ENCODE measurements at regions not wholly inside any gene's neighbourhood (a gene's known extent, or its start where the extent isn't known, plus 50 kb on each side); places are given as distances from the start of the nearest gene placed in this dataset.
A peak's percentile ranks its signal among the peaks of the same experiment; 100 is the strongest.

DNA sequence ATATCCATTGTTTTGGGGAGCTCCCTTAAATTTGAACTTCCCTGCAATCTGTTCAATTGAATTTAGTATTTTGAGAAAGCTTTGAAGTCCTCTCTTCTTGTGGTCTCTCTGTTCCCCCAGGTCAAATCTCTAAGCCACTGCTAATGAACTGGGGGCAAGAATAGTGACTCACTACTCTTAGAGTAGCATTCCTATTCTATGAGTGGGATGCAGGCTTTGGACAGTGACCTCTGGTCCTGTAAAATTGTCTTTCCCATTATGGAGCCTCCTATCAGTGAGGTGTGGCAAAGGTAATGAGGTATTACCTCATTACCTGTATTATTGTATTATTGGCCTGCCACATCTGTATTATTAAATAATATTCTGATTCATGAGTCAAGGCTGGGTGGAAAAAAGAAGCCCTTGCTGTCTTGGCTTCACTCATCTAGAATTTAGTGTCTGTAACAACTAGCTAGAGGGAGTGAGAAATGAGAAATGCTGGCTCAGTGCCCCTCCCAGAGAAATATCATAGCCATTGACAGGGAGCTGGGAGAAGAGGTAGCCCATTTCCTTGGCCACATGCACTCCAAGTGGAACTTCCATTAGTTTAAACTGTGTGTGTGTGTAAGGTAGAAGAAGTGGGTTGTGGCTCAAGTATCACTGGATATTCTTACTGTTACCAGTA, 393.9 kb upstream of the CTSO start:
- TF ChIP-seq ZNF331 (CRISPR knock-in tag; IDR thresholded peaks at IDR 0.05; ENCODE audit: low read depth) (no peak), ETS1 (IDR thresholded peaks at IDR 0.05) (no peak)
- peaks cover 5% of the 10 kb centered on the region; the same call in 1 of the 2 replicates for H3K9me2 ChIP-seq (ENCODE audit: insufficient read depth)
- H3K27me3 ChIP-seq (ENCODE audit: insufficient read depth) = no peaks in the 10 kb centered on the region
- peaks cover 27% of the 10 kb centered on the region for H3K4me1 ChIP-seq (ENCODE audit: insufficient read depth)
- peak overlapping the region; percentile 82; the same call in 1 of the 2 replicates for H3K27ac Mint-ChIP-seq
- no peak overlapping the region for H3K4me2 ChIP-seq
- no peaks in the 10 kb centered on the region for H4K20me1 ChIP-seq (replicated peaks; ENCODE audit: insufficient read depth)
- peak overlapping the region; percentile 77 for H3K27ac ChIP-seq (ENCODE audit: low read depth)
- H3K4me3 ChIP-seq = no peak overlapping the region
- ATAC-seq (peak; percentile 52), DNase-seq (ENCODE audit: low spot score) (peak; percentile 17)
- no peaks in the 10 kb centered on the region for H3K36me3 ChIP-seq (ENCODE audit: insufficient read depth)
- H3K27me3 Mint-ChIP-seq (ENCODE audit: insufficient read depth, low read depth, poor library complexity) = no peaks in the 10 kb centered on the region
- no peak overlapping the region for H3K4me3 Mint-ChIP-seq
- no peak overlapping the region for H2AFZ ChIP-seq
- no peaks in the 10 kb centered on the region for H3K9me3 Mint-ChIP-seq
- H3F3A ChIP-seq (replicated peaks; ENCODE audit: low read depth) = no peaks in the 10 kb centered on the region
- peaks cover 27% of the 10 kb centered on the region; the same call in 2 of the 3 replicates for H3K4me1 Mint-ChIP-seq
- no peaks in the 10 kb centered on the region for H3K79me2 ChIP-seq (replicated peaks; ENCODE audit: insufficient read depth)
- no peaks in the 10 kb centered on the region for H3K36me3 Mint-ChIP-seq (ENCODE audit: low read depth)

DNA sequence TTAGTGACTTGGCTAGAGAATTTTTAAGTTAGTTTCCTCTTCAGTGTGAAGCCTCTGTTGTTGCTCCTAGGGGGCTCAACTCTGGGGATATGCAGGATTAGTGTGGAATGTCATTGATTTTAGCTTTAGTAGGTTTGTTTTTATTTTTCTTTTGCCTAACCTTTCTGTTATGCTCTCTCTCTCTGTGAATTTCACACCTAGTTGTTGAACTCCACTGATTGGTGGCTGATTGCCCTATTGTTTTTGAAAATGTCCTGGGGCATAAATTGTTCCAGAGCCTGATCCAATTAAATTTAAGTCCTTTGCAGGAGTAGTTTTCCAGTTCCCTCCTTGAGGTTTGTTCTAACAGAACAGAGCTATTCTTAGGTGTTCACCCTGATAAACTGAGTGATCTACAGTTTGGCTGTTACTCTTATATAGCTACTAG, 393.3 kb upstream of the CTSO start:
- Histone ChIP-seq H3K4me3 (no peak overlapping the region), H3K4me2 (peak overlapping the region; percentile 20), H3K9me2 (ENCODE audit: insufficient read depth) (peaks cover 5% of the 10 kb centered on the region; the same call in 1 of the 2 replicates), H2AFZ (no peak overlapping the region), H4K20me1 (replicated peaks; ENCODE audit: insufficient read depth) (no peaks in the 10 kb centered on the region), H3K4me1 (ENCODE audit: insufficient read depth) (peaks cover 27% of the 10 kb centered on the region), H3K27me3 (ENCODE audit: insufficient read depth) (no peaks in the 10 kb centered on the region), H3K27ac (ENCODE audit: low read depth) (peak overlapping the region; percentile 77), H3F3A (replicated peaks; ENCODE audit: low read depth) (no peaks in the 10 kb centered on the region), H3K36me3 (ENCODE audit: insufficient read depth) (no peaks in the 10 kb centered on the region), H3K79me2 (replicated peaks; ENCODE audit: insufficient read depth) (no peaks in the 10 kb centered on the region)
- Mint-ChIP-seq H3K36me3 (ENCODE audit: low read depth) (no peaks in the 10 kb centered on the region), H3K9me3 (no peaks in the 10 kb centered on the region), H3K27ac (peak overlapping the region; percentile 82), H3K4me3 (no peak overlapping the region), H3K4me1 (peaks cover 27% of the 10 kb centered on the region; the same call in 2 of the 3 replicates), H3K27me3 (ENCODE audit: insufficient read depth, low read depth, poor library complexity) (no peaks in the 10 kb centered on the region)
- ATAC-seq = peak; percentile 94
- DNase-seq (ENCODE audit: low spot score) = peak; percentile 39
- peak; percentile 38; the same call in 1 of the 2 replicates for TF ChIP-seq ZNF462 (CRISPR knock-in tag; IDR thresholded peaks at IDR 0.05)
- no peak for TF ChIP-seq CREB1 (CRISPR knock-in tag; IDR thresholded peaks at IDR 0.05; ENCODE audit: low read depth)
- TF ChIP-seq NANOG (IDR thresholded peaks at IDR 0.05; ENCODE audit: borderline replicate concordance) = peak; percentile 77; the same call in 1 of the 2 replicates

Measured in GM23338 (cell line).